K562 (cell line): ENCODE measurements at regions not wholly inside any gene's neighbourhood (a gene's known extent, or its start where the extent isn't known, plus 50 kb on each side); places are given as distances from the start of the nearest gene placed in this dataset.

Source experiments
- ATAC-seq: fragments of 200-7000 bp; cut with Tn5 transposase; 3 replicates; pipeline ENCODE4 v1.9.1; 2020; ENCODE audit warnings: moderate library complexity
- BruUV-seq: library from RNA; stranded (reverse); fragments of 400-500 nt; replicated peaks from 2 replicates; lab custom pipeline; 2021; lab: Mats Ljungman, UMichigan
- CTCF ChIA-PET: fragments of 300-600 bp; formaldehyde crosslinking; extraction: SDS; loops from one replicate; lab custom pipeline; 2021; ENCODE audit warnings: low intra/inter-chr PET ratio; lab: Yijun Ruan, JAX
- POLR2A ChIA-PET: fragments of 300-600, 350-650 bp; sonication (Branson Sonifier 250); formaldehyde crosslinking; extraction: SDS; loops from one replicate; lab custom pipeline; 2021; ENCODE audit warnings: antibody characterized with exemption, inconsistent platforms; lab: Yijun Ruan, JAX
- DNase-seq, 4 experiments: peaks; one replicate each; pipeline versions ENCODE4 v3.0.0 to v3.0.0-alpha.2; 2011 to 2018; ENCODE audit warnings: low spot score in 3 of 4, mixed read lengths in 3 of 4; ENCODE audit errors: extremely low read depth in 1 of 4
- FAIRE-seq: peaks from 2 replicates; lab custom pipeline; 2011; peaks lifted over from hg19 to GRCh38; lab: Jason Lieb, UNC
- H2AFZ ChIP-seq: 2 replicates; pipeline ENCODE4 v1.6.0; 2011; ENCODE audit warnings: low read depth, low read length, control low read depth, inconsistent platforms
- H3K27ac ChIP-seq: fragments of 200-600 bp; 3 replicates; pipeline ENCODE4 v1.8.0; 2011; ENCODE audit warnings: low read depth, mild to moderate bottlenecking, control low read depth, inconsistent platforms, low read length, moderate library complexity, mixed read lengths; ENCODE audit errors: extremely low read depth
- H3K27me3 ChIP-seq, 2 experiments: fragments of 300-600 bp in 1 of 2; 2 replicates in 1 of 2; 3 replicates in 1 of 2; pipeline versions ENCODE4 v1.6.0 to v1.8.0; 2011; ENCODE audit warnings: inconsistent platforms in 2 of 2, low read length in 2 of 2, mild to moderate bottlenecking in 1 of 2, mixed read lengths in 1 of 2, moderate library complexity in 1 of 2; ENCODE audit not compliant: control insufficient read depth in 2 of 2, insufficient read depth in 2 of 2
- H3K36me3 ChIP-seq: fragments of 300-600 bp; 3 replicates; pipeline ENCODE4 v1.8.0; 2011; ENCODE audit warnings: mild to moderate bottlenecking, low read length, inconsistent platforms; ENCODE audit not compliant: control insufficient read depth, insufficient read depth
- H3K4me1 ChIP-seq, 2 experiments: fragments of 200-600 bp in 1 of 2; replicated peaks in 1 of 2; 2 replicates in 1 of 2; 3 replicates in 1 of 2; pipeline versions ENCODE4 v1.5.1 to v1.8.0; 2011; ENCODE audit warnings: inconsistent platforms in 2 of 2, low read length in 2 of 2, mild to moderate bottlenecking in 1 of 2, mixed read lengths in 1 of 2, moderate library complexity in 1 of 2; ENCODE audit not compliant: control insufficient read depth in 2 of 2, insufficient read depth in 2 of 2
- H3K4me2 ChIP-seq: 2 replicates; pipeline ENCODE4 v1.6.1; 2011; ENCODE audit warnings: low read length, control low read depth, inconsistent platforms, mixed read lengths; ENCODE audit not compliant: insufficient read depth
- H3K4me3 ChIP-seq: fragments of 200-600 bp; sonication (generic), shearing (Covaris generic); 2 replicates; pipeline ENCODE4 v1.5.1; 2016; ENCODE audit warnings: control low read depth, inconsistent platforms
- H3K79me2 ChIP-seq: fragments of 200-600 bp; 3 replicates; pipeline ENCODE4 v1.8.0; 2011; ENCODE audit warnings: low read length, inconsistent platforms; ENCODE audit not compliant: control insufficient read depth, insufficient read depth
- H3K9ac ChIP-seq, 2 experiments: 2 replicates each; pipeline versions ENCODE4 v1.6.0 to v1.6.1; 2011; ENCODE audit warnings: low read depth in 2 of 2, low read length in 2 of 2, control low read depth in 1 of 2, inconsistent platforms in 1 of 2, mild to moderate bottlenecking in 1 of 2, mixed read lengths in 1 of 2; ENCODE audit not compliant: insufficient read depth in 1 of 2
- H3K9me1 ChIP-seq: one replicate; pipeline ENCODE4 v1.6.0; 2011; ENCODE audit warnings: inconsistent platforms, mild to moderate bottlenecking, low read length, moderate library complexity; ENCODE audit not compliant: control insufficient read depth, insufficient read depth
- H3K9me3 ChIP-seq: replicated peaks from 2 replicates; pipeline ENCODE4 v1.5.1; 2011; ENCODE audit warnings: low read depth, low read length, inconsistent platforms; ENCODE audit not compliant: control insufficient read depth, insufficient read depth
- H4K20me1 ChIP-seq: replicated peaks from 2 replicates; pipeline ENCODE4 v1.6.1; 2011; ENCODE audit warnings: low read length, inconsistent platforms, mixed read lengths; ENCODE audit not compliant: control insufficient read depth, insufficient read depth
- HDGF ChIP-seq: fragments of 450-650 bp; IDR thresholded peaks from 2 replicates; pipeline ENCODE4 v1.6.1; 2016
- KAT7 ChIP-seq: sonication (generic); formaldehyde crosslinking; IDR thresholded peaks from 2 replicates; pipeline ENCODE4 v1.8.0; 2022; ENCODE audit warnings: missing genetic modification reagents, mild to moderate bottlenecking, borderline replicate concordance
- MAX ChIP-seq: sonication (generic); formaldehyde crosslinking; IDR thresholded peaks from 2 replicates; pipeline ENCODE4 v1.9.0; 2022; ENCODE audit warnings: mild to moderate bottlenecking, missing genetic modification reagents
- TCFL5 ChIP-seq: fragments of 250-450 bp; sonication (Bioruptor Pico); conservative IDR thresholded peaks from 2 replicates; pipeline ENCODE4 v1.6.1; 2021; ENCODE audit warnings: mild to moderate bottlenecking, moderate library complexity, matching md5 sums
- ZFP91 ChIP-seq: sonication (generic); formaldehyde crosslinking; IDR thresholded peaks from 2 replicates; pipeline ENCODE4 v1.8.0; 2022; ENCODE audit warnings: mild to moderate bottlenecking, missing genetic modification reagents
- ZKSCAN3 ChIP-seq: fragments of 250-450 bp; sonication (Bioruptor Pico); IDR thresholded peaks from 2 replicates; pipeline ENCODE4 v1.4.0; 2020
- ZNF449 ChIP-seq: fragments of 250-450 bp; sonication (Bioruptor Pico); IDR thresholded peaks from 2 replicates; pipeline ENCODE4 v1.8.0; 2022; ENCODE audit warnings: moderate library complexity, mild to moderate bottlenecking, inconsistent platforms
- ZNF583 ChIP-seq: fragments of 250-450 bp; sonication (Bioruptor Pico); IDR thresholded peaks from 2 replicates; pipeline ENCODE4 v1.4.0; 2020
- WGBS: fragments of 100-300 bp; shearing (Covaris generic); methylation state at CpG from one replicate; pipeline ENCODE4 v1.1.6; 2016; ENCODE audit warnings: low coverage, mixed read lengths; ENCODE audit not compliant: insufficient coverage; ENCODE audit errors: missing lambda C conversion rate; 5-methylcytosine and 5-hydroxymethylcytosine counted together
- in situ Hi-C: fragments of 300-500 bp; cut with MboI; formaldehyde crosslinking; loops from 4 replicates; pipeline ENCODE4 v1.15.0; 2018; ENCODE audit warnings: inconsistent platforms, mixed read lengths
- intact Hi-C: fragments of 100-400 bp; cut with micrococcal nuclease; formaldehyde crosslinking; loops from 2 replicates; pipeline ENCODE4 v1.14.2; 2022

GRCh38 chr2:506866-507265 lies 170.3 kb downstream of the TMEM18 start:
- Histone ChIP-seq H2AFZ (no peak overlapping the region), H3K9me3 (no peaks in the 10 kb centered on the region), H3K9ac (no peak overlapping the region), H4K20me1 (no peaks in the 10 kb centered on the region), H3K9me1 (no peaks in the 10 kb centered on the region), H3K4me3 (no peak overlapping the region), H3K27ac (no peak overlapping the region), H3K4me2 (no peak overlapping the region), H3K4me1 (no peaks in the 10 kb centered on the region), H3K36me3 (no peaks in the 10 kb centered on the region), H3K27me3 (peaks cover 8 to 26% of the 10 kb centered on the region in 2 experiments; a peak in 4 of 5 replicates), H3K79me2 (no peaks in the 10 kb centered on the region)
- FAIRE-seq: no peak
- ATAC-seq: no peak
- no peak for DNase-seq
- 0% methylated on average over 5 of the region's 5 CpGs for WGBS
- in situ Hi-C loops (no loop called here), intact Hi-C loops (no loop called here)
- ChIA-PET CTCF (no interaction called here), POLR2A (interaction anchor here (0.8 kb wide), 1 partner anchor 194 kb away, joined by 3 read pairs; no protein-coding TSS in a partner anchor)
- TF ChIP-seq ZNF449 (no peak), TCFL5 (no peak), ZFP91 (CRISPR knock-in tag) (no peak), ZKSCAN3 (CRISPR knock-in tag) (no peak), MAX (CRISPR knock-in tag) (no peak), HDGF (no peak), KAT7 (CRISPR knock-in tag) (no peak), ZNF583 (CRISPR knock-in tag) (no peak)
- no TSS peak for BruUV-seq
